ENCODE measurements at regions not wholly inside any gene's neighbourhood (a gene's known extent, or its start where the extent isn't known, plus 50 kb on each side); places are given as distances from the start of the nearest gene placed in this dataset.

DNA sequence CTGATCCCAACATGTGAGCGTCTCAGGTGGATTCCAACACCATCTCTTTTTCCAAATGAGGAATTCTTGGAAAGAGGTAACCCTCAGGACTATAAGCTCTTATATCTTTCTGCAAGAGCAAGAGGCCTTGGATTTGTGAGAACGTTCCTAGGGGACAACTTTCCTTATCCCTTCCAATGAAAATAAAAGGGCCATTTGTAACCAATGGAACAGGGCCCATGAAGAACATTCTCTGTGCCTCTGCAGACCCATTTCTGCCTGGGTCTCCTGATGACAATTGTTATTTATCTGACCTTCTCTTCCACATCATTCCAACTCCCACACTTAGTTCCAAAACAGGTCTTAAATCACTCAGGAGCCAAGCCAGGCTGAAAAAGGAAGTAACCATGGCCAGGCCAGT lies 202.6 kb downstream of the ZNF462 start:
- no peak for TF ChIP-seq EGR1 (IDR thresholded peaks at IDR 0.05; ENCODE audit: borderline replicate concordance, low read depth, low read length)
- TF ChIP-seq RAD21 (IDR thresholded peaks at IDR 0.05 in 1 of 2, conservative IDR thresholded peaks at IDR 0.05 in 1 of 2; ENCODE audit: low read depth in 2 of 2, low read length in 2 of 2), result no peak
- TF ChIP-seq, protein P1, sequence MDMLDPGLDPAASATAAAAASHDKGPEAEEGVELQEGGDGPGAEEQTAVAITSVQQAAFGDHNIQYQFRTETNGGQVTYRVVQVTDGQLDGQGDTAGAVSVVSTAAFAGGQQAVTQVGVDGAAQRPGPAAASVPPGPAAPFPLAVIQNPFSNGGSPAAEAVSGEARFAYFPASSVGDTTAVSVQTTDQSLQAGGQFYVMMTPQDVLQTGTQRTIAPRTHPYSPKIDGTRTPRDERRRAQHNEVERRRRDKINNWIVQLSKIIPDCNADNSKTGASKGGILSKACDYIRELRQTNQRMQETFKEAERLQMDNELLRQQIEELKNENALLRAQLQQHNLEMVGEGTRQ (IDR thresholded peaks at IDR 0.05; ENCODE audit: low read length), result no peak
- TF ChIP-seq POLR2A (IDR thresholded peaks at IDR 0.05; ENCODE audit: control extremely low read depth in 1 of 2, low read depth in 2 of 2, low read length in 2 of 2), result no peak
- no peak for TF ChIP-seq JUN (IDR thresholded peaks at IDR 0.05; ENCODE audit: low read depth, low read length)
- no peak for TF ChIP-seq SP2 (IDR thresholded peaks at IDR 0.05; ENCODE audit: low read length)
- no peak for TF ChIP-seq RBBP5 (IDR thresholded peaks at IDR 0.05; ENCODE audit: borderline replicate concordance, low read depth, low read length)
- no peak for TF ChIP-seq CHD2 (IDR thresholded peaks at IDR 0.05; ENCODE audit: low read length)
- no peak for TF ChIP-seq EZH2 (IDR thresholded peaks at IDR 0.05; ENCODE audit: low read depth, low read length, severe bottlenecking)
- no peak for TF ChIP-seq MAFK (IDR thresholded peaks at IDR 0.05; ENCODE audit: low read depth, low read length)
- no peak for TF ChIP-seq NANOG (IDR thresholded peaks at IDR 0.05; ENCODE audit: insufficient read depth, low read depth, low read length, poor library complexity, severe bottlenecking)
- TF ChIP-seq HDAC6 (IDR thresholded peaks at IDR 0.05; ENCODE audit: low read depth, low read length), result no peak
- no peak for TF ChIP-seq POU5F1 (IDR thresholded peaks at IDR 0.05; ENCODE audit: low read depth, low read length)
- no peak for TF ChIP-seq YY1 (IDR thresholded peaks at IDR 0.05; ENCODE audit: low read depth, low read length)

More for the DNA sequence above, 202.6 kb downstream of the ZNF462 start:
- Histone ChIP-seq H2BK120ac (replicated peaks; ENCODE audit: low read depth, low read length) (no peak overlapping the region), H2BK15ac (ENCODE audit: low read length) (no peak overlapping the region), H3K79me1 (ENCODE audit: low read depth, low read length) (no peaks in the 10 kb centered on the region), H2AFZ (ENCODE audit: low read length) (no peak overlapping the region), H2BK5ac (ENCODE audit: low read depth, low read length) (no peak overlapping the region), H2BK12ac (ENCODE audit: low read depth, low read length) (no peak overlapping the region), H3K4me3 (ENCODE audit: extremely low read depth in 1 of 4, insufficient read depth in 2 of 4, low read depth in 3 of 4, low read length in 4 of 4) (no peak overlapping the region), H3K36me3 (ENCODE audit: control insufficient read depth in 2 of 4, insufficient read depth in 4 of 4, low read length in 3 of 4) (no peaks in the 10 kb centered on the region), H3K79me2 (ENCODE audit: control insufficient read depth in 1 of 2, insufficient read depth in 2 of 2, low read length in 2 of 2) (no peaks in the 10 kb centered on the region), H3K56ac (replicated peaks; ENCODE audit: insufficient read length, low read depth, low read length) (no peak overlapping the region), H3K9ac (replicated peaks in 1 of 4; ENCODE audit: extremely low read depth in 1 of 4, low read depth in 3 of 4, low read length in 3 of 4) (no peak overlapping the region), H2BK20ac (ENCODE audit: low read length) (no peak overlapping the region), H3K4ac (replicated peaks; ENCODE audit: insufficient read length, low read depth, low read length) (no peak overlapping the region), H3K14ac (ENCODE audit: insufficient read length) (no peak overlapping the region), H3K4me1 (replicated peaks in 1 of 4; ENCODE audit: control insufficient read depth in 3 of 4, insufficient read depth in 4 of 4, low read length in 3 of 4) (no peaks in the 10 kb centered on the region), H3K18ac (ENCODE audit: extremely low read depth, low read length) (no peak overlapping the region), H3K4me2 (ENCODE audit: insufficient read depth in 1 of 2, low read depth in 2 of 2, low read length in 2 of 2) (no peak overlapping the region), H3K27me3 (replicated peaks in 1 of 4; ENCODE audit: control insufficient read depth in 3 of 4, extremely low read depth in 1 of 4, insufficient read depth in 3 of 4, low read length in 3 of 4) (no peaks in the 10 kb centered on the region; a peak in 1 of 7 replicates), H4K91ac (replicated peaks; ENCODE audit: insufficient read length, low read length) (no peak overlapping the region), H4K20me1 (replicated peaks in 1 of 2; ENCODE audit: control insufficient read depth in 1 of 2, insufficient read depth in 2 of 2, low read length in 2 of 2) (no peaks in the 10 kb centered on the region), H3K9me3 (ENCODE audit: insufficient read depth in 2 of 2, low read depth in 1 of 2, low read length in 1 of 2) (no peaks in the 10 kb centered on the region), H4K8ac (ENCODE audit: extremely low read depth, insufficient read depth, low read length) (no peak overlapping the region), H3K23me2 (ENCODE audit: low read depth, low read length) (no peaks in the 10 kb centered on the region), H3K23ac (ENCODE audit: insufficient read length) (no peak overlapping the region), H3K27ac (ENCODE audit: low read depth, low read length) (no peak overlapping the region), H2AK5ac (ENCODE audit: low read depth, low read length) (no peak overlapping the region), H4K5ac (ENCODE audit: insufficient read length, low read depth, low read length) (no peak overlapping the region)
- FAIRE-seq, result no peak
- ChIA-PET CTCF (ENCODE audit: partially characterized antibody) (interaction anchor here (1.1 to 3.5 kb wide), 3 partner anchors 8 to 21 kb away, joined by 3 to 8 read pairs (median 3); no protein-coding TSS in a partner anchor), POLR2A (ENCODE audit: partially characterized antibody) (no interaction called here)
- 82% methylated on average over 2 of the region's 2 CpGs; no CpG with 5 or more reads in 1 of the 2 experiments for WGBS, 2 experiments (ENCODE audit: extremely low coverage in 1 of 2, insufficient coverage in 1 of 2, insufficient read length in 1 of 2, insufficient replicate concordance in 2 of 2, low coverage in 1 of 2, low lambda C conversion rate in 2 of 2, missing lambda C conversion rate in 1 of 2)
- no peak for DNase-seq (ENCODE audit: low read depth in 1 of 2, low spot score in 2 of 2)
